DND-41 (cell line): ENCODE measurements at regions not wholly inside any gene's neighbourhood (a gene's known extent, or its start where the extent isn't known, plus 50 kb on each side); places are given as distances from the start of the nearest gene placed in this dataset.

ENCODE experiments used
- ATAC-seq: fragments of 200-7000 bp; cut with Tn5 transposase; 3 replicates; pipeline ENCODE4 v1.9.1; 2021; ENCODE audit warnings: low read depth; ENCODE audit not compliant: insufficient read depth
- DNase-seq: peaks from one replicate; pipeline ENCODE4 v3.0.0-alpha.2; 2020
- H2AFZ ChIP-seq: 2 replicates; pipeline ENCODE4 v1.6.0; 2012; ENCODE audit warnings: low read depth, low read length
- H3K27ac ChIP-seq: 2 replicates; pipeline ENCODE4 v1.5.1; 2012; ENCODE audit warnings: low read length, inconsistent platforms
- H3K27me3 ChIP-seq: fragments of 200-600 bp; sonication (generic); 2 replicates; pipeline ENCODE4 v1.6.0; 2012; ENCODE audit warnings: low read length, mild to moderate bottlenecking, inconsistent platforms; ENCODE audit not compliant: insufficient read depth, poor library complexity
- H3K36me3 ChIP-seq: 2 replicates; pipeline ENCODE4 v1.5.1; 2012; ENCODE audit warnings: low read length, inconsistent platforms; ENCODE audit not compliant: insufficient read depth
- H3K4me1 ChIP-seq: 2 replicates; pipeline ENCODE4 v1.5.1; 2012; ENCODE audit warnings: mild to moderate bottlenecking, low read length; ENCODE audit not compliant: insufficient read depth
- H3K4me2 ChIP-seq: 2 replicates; pipeline ENCODE4 v1.6.0; 2012; ENCODE audit warnings: mild to moderate bottlenecking, moderate library complexity, low read length, inconsistent platforms; ENCODE audit not compliant: insufficient read depth
- H3K4me3 ChIP-seq, 2 experiments: fragments of 200-600 bp in 1 of 2; shearing (Covaris generic) in 1 of 2; 2 replicates each; pipeline ENCODE4 v1.5.1; 2012 to 2016; ENCODE audit warnings: inconsistent platforms in 2 of 2, low read length in 2 of 2, mild to moderate bottlenecking in 2 of 2, low read depth in 1 of 2, moderate library complexity in 1 of 2
- H3K79me2 ChIP-seq: 2 replicates; pipeline ENCODE4 v1.6.0; 2012; ENCODE audit warnings: low read length, inconsistent platforms; ENCODE audit not compliant: insufficient read depth
- H3K9ac ChIP-seq: 2 replicates; pipeline ENCODE4 v1.6.0; 2012; ENCODE audit warnings: low read depth, mild to moderate bottlenecking, inconsistent platforms, low read length, moderate library complexity
- H3K9me3 ChIP-seq: 2 replicates; pipeline ENCODE4 v1.5.1; 2012; ENCODE audit warnings: low read length, moderate library complexity, mild to moderate bottlenecking, inconsistent platforms; ENCODE audit not compliant: insufficient read depth, severe bottlenecking
- H4K20me1 ChIP-seq: 2 replicates; pipeline ENCODE4 v1.6.0; 2012; ENCODE audit warnings: low read length; ENCODE audit not compliant: insufficient read depth
- EZH2 ChIP-seq: IDR thresholded peaks from 3 replicates; pipeline ENCODE4 v1.6.1; 2012; ENCODE audit warnings: borderline replicate concordance, low read depth, mild to moderate bottlenecking, moderate library complexity, low read length, inconsistent platforms; ENCODE audit not compliant: severe bottlenecking
- TF ChIP-seq, protein P1 (sequence below): IDR thresholded peaks from 2 replicates; pipeline ENCODE4 v1.5.1; 2012; ENCODE audit warnings: borderline replicate concordance, low read length, moderate library complexity, mild to moderate bottlenecking; ENCODE audit not compliant: poor library complexity, severe bottlenecking; ENCODE audit errors: extremely low read depth

DNA sequence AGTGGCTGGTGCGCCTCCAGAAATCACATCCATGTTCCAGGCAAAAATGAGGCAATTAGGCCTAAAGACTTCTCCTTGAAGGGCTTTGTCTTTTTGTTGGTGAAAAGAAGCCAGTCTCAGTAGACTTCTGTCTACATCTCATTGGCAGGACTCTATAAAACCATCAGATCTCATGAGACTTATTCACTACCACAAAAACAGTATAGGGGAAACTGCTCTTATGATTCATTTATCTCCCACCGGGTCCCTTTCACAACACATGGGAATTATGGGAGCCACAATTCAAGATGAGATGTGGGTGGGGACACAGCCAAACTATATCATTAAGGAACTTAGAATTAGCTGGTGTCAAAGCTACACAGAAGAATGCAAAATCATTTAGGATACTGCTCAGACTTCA lies 77.7 kb upstream of the SNX2 start:
- Histone ChIP-seq H3K4me2 (no peak overlapping the region), H3K27me3 (no peaks in the 10 kb centered on the region)

DNA sequence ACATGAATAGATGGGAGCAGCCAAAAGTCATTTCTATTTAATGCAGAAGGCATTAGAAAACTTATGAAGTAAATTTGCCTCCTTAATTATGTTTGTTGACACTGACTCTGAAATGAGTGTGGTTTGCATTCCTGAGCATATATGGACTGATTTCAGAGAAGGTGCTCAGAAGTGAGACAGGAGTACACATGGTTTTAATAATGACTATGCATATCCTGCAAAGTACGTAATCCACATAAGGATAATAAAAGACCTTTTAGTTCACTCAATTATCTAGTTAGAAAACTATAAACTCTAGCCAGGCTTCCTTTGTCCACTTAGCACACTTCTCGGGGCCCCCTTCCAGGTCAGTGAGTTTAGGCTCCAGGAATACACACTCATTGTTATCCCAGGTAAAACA lies 75.7 kb upstream of the SNX2 start:
- Histone ChIP-seq H3K27me3 (no peaks in the 10 kb centered on the region), H3K4me1 (no peaks in the 10 kb centered on the region), H3K36me3 (no peaks in the 10 kb centered on the region), H2AFZ (no peak overlapping the region), H3K4me2 (no peak overlapping the region), H3K9ac (no peak overlapping the region), H4K20me1 (no peaks in the 10 kb centered on the region), H3K9me3 (no peaks in the 10 kb centered on the region), H3K27ac (no peak overlapping the region), H3K4me3 (no peak overlapping the region), H3K79me2 (no peaks in the 10 kb centered on the region)
- DNase-seq (no peak), ATAC-seq (no peak)
- TF ChIP-seq, protein P1, sequence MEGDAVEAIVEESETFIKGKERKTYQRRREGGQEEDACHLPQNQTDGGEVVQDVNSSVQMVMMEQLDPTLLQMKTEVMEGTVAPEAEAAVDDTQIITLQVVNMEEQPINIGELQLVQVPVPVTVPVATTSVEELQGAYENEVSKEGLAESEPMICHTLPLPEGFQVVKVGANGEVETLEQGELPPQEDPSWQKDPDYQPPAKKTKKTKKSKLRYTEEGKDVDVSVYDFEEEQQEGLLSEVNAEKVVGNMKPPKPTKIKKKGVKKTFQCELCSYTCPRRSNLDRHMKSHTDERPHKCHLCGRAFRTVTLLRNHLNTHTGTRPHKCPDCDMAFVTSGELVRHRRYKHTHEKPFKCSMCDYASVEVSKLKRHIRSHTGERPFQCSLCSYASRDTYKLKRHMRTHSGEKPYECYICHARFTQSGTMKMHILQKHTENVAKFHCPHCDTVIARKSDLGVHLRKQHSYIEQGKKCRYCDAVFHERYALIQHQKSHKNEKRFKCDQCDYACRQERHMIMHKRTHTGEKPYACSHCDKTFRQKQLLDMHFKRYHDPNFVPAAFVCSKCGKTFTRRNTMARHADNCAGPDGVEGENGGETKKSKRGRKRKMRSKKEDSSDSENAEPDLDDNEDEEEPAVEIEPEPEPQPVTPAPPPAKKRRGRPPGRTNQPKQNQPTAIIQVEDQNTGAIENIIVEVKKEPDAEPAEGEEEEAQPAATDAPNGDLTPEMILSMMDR = no peak
- TF ChIP-seq EZH2 = no peak

More for the DNA sequence above, 77.7 kb upstream of the SNX2 start:
- H3K79me2 ChIP-seq = no peaks in the 10 kb centered on the region
- H2AFZ ChIP-seq = no peak overlapping the region
- H3K36me3 ChIP-seq = no peaks in the 10 kb centered on the region
- H3K27ac ChIP-seq = no peak overlapping the region
- DNase-seq (no peak), ATAC-seq (no peak)
- TF ChIP-seq, protein P1 = no peak
- TF ChIP-seq EZH2 = no peak
- H3K4me1 ChIP-seq = no peaks in the 10 kb centered on the region
- H3K9me3 ChIP-seq = no peaks in the 10 kb centered on the region
- H3K4me3 ChIP-seq = no peak overlapping the region
- no peaks in the 10 kb centered on the region for H4K20me1 ChIP-seq
- H3K9ac ChIP-seq = no peak overlapping the region

DNA sequence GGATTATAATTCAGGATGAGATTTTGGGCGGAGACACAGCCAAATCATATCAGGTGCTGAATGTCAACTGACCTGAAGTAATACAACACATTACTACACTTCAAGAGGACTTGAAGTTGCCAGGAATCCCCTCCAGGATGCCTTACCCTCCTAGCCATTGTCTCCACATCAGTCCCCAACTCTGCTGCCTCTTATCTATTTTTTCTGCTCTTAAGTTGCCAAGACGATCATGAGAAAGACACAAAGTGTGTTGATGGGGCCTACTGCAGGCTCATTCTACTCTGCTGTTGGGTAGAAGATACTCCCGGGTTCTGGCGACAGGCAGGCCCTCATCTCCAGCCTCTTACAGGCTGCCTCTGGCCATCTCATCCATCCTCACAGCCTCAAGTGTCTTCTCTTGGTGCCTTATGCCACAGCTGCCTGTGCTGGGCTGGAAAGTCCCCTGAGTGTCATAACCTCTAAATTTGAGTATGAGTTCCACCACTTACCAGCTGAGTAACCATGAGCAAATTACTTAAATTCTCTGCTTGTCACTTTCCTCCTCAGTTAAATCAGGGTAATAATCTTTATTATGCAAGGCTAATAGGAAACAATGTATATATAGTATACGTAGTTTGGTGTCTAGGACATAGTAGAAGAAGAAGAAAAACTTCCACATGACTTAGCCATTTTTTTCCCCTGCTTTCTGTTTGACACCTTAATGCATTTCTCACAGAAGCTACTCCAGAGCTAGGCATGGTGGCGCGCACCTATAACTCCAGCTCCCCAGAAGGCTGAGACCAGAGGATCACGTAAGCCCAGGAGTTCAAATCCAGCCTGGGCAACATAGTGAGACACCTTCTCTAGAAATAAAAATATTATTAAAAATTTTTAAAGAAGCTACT lies 73.0 kb upstream of the SNX2 start:
- no peak for DNase-seq
- no peak for ATAC-seq
- Histone ChIP-seq H2AFZ (no peak overlapping the region), H4K20me1 (no peaks in the 10 kb centered on the region), H3K27me3 (no peaks in the 10 kb centered on the region), H3K9me3 (no peaks in the 10 kb centered on the region), H3K4me3 (no peak overlapping the region), H3K79me2 (no peaks in the 10 kb centered on the region), H3K4me1 (no peaks in the 10 kb centered on the region), H3K4me2 (no peak overlapping the region), H3K36me3 (no peaks in the 10 kb centered on the region), H3K9ac (no peak overlapping the region), H3K27ac (no peak overlapping the region)
- TF ChIP-seq, protein P1 = no peak
- no peak for TF ChIP-seq EZH2
